Fibroblast of peridontal ligament (primary cell): ENCODE measurements at regions not wholly inside any gene's neighbourhood (a gene's known extent, or its start where the extent isn't known, plus 50 kb on each side); places are given as distances from the start of the nearest gene placed in this dataset.
"Not testable (repeated sequence)": the region's sequence is repeated elsewhere in the genome, so short reads cannot be mapped to it uniquely, and the experiment has no call there.

ENCODE experiments used
- DNase-seq: peaks from one replicate; pipeline ENCODE4 v3.0.0-alpha.2; 2010; ENCODE audit errors: extremely low read depth

DNA sequence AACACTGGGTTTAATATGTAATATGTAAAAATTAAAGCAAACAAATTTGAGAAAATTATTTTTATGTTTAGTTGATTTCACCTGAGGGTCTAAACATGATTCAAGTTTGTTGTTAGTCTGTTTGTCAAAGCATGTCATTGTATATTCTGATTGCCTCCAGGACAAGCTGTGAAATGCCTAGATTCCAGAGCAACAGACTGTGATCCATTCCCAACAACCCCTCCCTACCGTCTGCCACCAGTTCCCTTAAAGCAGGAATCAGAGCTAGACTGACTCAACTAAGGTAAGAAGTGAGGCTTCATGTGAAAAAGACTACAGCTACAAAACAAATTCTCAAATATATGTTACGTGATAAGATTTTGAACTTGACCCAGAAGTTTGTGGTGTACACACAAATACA is 304.2 kb downstream of the RAB38 start:
- no peak for DNase-seq

DNA sequence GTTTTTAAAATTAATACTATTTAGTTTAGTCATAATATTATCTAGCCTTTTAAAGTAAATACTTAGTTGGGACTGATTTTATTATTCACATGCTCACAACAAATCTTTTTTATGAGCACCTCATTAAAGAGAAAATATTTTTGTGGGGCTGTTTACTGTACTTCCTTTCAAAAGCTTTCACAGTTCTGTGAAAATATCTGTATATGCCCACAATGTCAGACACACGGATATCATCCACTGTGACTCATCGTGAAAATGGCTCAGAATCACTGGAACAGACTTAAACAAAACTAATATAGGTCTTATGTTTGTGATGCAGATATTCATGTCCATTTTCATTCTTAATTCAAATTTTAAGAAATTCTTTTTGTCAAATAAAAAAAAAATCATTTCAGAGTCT is 305.2 kb downstream of the RAB38 start:
- DNase-seq, result no peak

DNA sequence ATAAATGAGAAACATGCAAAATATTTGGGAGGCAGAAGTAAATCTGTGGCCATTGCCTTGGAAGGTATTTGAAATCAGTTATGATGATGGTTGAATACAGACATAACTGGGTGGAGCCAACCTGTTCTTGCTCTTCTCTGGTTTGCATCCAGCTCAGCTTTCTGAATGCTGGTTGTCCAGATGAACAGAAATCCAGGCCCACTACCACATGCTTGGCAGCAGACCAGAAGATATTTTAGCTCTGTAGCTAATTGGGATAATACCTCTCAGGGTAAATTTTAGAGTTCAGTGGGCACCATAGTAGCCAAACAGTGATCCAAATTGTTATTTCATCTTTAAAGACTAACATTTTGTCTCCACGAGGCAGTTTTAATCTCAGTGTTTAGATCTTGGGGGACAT is 308.3 kb downstream of the RAB38 start:
- DNase-seq, result no peak

DNA sequence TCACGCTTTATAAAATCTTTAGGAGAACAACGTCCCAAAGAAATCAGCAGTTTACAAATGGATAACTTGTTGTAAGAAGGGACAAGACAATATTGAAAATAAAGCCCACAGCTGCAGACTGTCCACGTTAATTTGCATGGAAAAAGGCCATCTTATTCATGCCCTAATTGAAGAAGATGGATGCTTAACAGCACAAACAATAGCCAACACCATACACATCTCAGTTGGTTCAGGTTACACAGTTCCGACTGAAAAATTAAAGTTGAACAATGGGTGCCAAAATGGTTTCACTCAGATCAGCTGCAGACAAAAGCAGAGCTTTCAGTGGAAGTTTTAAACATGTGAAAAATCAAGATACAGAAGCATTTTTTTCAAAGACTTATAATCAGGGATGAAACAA is 314.2 kb downstream of the RAB38 start:
- no peak for DNase-seq

DNA sequence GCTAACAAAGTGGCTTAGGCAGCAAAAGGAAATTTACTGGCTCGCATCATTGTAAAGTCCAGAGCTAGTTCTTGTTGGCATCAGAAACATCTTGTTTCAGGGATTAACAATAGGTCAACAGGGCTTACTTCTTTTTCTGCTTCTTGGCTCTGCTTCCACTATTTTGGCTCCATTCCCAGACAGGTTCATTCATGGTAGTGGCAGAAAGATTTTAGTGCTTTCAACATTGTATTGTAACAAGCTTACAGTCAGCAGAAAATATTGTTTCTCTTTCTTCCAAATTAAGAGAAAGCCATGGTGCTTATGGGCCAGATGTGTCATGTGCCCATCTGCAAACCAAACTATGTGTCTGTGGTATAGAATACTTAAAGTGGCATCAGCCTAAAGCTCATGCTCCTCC is 315.6 kb downstream of the RAB38 start:
- DNase-seq, result no peak

DNA sequence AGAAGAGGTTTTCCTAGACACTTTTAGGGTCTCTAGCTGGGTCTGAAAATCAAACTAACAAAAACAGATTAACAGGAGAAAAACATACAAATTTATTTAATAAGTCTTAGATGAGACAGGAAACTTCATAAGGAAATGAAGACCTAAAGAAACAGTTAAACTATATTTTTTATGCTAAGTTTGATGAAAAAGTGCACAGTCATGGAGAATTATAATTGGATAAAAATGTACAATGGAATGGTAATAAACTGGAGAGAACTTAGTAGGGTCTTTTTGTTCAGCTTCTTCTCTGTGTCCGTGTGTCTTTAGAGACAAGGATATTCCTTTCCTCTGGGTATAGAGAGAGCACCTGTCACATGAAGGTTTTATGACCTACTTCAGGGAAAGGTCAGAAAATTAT is 323.4 kb downstream of the RAB38 start:
- no peak for DNase-seq

DNA sequence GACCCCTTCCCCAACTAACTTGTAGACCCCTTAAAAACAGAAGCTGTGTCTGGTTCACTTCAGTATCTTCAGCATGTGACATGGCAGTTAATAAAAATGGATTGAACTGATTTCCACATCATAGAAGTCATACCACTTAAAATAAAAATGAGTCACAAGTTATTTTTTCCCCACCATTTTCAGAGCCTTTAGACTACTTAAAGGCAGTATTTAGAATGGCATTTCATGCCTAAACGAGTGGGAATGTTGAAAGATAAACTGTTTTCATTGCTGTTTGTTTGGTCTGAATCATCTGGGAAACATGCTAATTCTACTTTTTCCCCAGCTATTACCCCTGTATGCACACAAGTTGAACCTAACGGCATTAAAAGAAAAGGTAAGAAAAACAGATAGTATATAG is 324.0 kb downstream of the RAB38 start:
- DNase-seq, result peak; percentile 14

DNA sequence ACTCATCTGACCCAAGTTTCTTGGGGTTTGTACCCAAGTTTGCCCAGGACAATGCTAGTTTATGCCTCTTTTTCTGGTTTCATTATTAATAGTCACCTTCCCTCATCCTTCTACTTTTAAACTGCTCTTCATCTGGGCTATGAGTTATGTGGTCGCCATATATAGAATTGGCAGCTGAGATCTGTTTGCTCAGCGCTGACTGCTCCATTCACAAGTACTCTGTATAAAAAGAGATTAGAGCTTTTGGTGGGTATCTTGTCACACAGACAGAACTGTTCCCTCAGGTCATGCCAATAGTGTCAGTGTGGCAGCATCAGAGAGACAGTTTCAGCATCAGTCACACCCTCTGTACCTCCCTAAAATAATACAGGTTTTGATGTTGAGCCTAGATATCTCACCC is 326.0 kb downstream of the RAB38 start:
- DNase-seq, result no peak

DNA sequence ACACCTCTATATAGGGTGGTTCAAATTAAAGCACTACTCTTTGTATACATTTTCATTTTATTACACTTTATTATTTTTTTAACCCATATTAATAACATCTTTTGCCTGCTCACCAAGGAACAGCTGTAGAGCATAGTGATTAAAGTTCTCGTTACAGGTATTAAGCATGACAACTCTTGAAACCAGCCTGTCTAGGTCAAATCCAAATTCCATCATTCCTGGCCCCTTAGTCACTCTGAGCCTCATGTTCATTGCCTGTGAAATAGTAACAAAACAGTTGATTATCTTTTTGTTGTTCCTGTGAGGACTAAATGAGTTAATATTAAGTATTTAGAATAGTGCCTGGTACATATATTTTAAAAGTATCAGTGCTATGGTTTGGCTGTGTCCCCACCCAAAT is 334.5 kb downstream of the RAB38 start:
- DNase-seq, result no peak

DNA sequence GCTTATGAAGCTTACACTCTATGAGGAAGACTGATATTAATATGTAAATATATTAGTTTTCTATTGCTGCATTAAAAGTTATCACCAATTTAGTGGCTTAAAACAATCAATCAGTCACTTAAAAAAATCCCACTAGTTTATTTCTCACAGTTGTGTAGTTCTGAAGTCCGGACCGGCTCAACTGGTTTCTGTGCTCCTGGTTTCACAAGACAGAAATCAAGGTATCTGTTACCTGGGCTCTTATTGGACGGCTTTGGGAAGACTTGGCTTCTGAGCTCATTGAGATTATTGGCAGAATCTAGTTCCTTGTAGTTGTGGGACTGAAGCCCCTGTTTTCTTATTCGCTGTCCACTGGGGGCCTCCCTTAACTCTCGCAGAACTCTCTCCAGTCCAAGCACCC is 343.0 kb downstream of the RAB38 start:
- DNase-seq, result no peak

DNA sequence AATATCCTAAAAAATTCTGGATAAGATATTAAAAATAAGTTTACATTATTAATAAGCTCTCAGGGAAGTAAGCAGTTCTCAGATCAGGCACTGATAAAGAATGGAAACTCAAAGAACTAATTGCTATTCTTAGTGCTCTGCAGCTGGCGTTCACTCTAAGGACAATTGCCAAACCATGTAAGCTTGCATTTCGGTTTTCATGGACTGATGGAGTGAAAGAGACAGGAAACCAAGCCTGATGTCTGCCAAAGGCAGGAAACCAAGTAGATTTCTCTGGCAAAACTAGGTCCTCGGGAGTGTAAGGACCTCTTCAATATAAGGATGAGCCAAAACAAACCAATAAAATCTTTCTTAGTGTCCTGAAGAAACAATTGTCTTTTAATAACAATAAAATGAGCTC is 355.2 kb downstream of the RAB38 start:
- DNase-seq, result no peak

DNA sequence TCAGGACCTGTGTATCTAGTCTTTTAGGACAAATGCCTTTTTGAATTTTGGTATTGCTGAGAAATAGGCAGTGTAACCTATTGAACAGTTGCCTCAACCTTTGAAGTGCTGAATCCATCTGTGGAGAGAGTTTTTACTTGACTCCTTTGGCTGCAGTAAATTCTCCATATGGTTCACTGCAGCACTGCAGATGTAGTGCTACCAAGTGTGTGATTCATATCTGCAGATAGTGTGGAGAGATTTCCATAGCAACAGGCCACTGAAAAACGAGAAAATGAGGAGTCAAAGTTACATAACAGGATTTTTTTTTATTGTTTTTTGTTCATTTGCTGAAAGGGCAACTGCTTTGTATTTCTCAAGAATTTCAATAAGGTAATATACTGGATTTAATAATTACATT is 356.1 kb downstream of the RAB38 start:
- DNase-seq, result no peak

DNA sequence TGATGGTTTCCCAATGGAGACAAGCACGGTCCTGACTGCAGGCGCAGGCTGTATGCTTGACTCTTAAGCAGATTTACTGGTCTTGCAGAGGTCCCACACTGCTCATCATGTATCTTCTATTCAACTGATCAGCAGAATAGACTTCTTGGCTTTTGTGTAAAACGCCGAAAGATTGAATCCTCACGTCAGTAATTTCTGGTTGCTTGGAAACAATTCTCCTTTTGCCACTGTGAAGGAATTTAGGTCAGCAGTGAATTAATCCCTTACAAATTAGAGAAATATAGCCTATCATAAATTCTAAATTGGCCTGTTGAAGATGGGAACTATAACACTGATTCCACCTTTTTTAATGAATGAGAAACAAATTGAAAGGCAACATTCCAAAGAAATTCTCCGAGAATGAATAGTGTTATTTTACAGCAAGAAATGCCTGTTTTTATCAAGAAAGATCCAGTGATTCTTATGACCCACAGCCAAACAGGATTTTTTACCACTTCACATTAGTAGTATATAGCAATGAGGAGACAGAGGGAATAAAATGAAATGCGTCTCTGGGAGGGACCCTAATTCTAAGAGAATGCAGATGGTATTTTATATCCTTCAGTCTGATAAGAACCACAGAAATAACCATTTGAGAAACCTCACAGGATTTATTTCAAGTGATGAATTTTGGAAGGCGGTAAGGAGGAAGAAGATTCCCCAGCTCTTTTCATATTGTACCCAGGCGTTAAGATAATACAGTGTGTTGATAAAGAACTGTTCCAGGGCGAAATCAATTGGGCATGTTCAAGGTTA is 362.5 kb downstream of the RAB38 start:
- DNase-seq, result no peak

DNA sequence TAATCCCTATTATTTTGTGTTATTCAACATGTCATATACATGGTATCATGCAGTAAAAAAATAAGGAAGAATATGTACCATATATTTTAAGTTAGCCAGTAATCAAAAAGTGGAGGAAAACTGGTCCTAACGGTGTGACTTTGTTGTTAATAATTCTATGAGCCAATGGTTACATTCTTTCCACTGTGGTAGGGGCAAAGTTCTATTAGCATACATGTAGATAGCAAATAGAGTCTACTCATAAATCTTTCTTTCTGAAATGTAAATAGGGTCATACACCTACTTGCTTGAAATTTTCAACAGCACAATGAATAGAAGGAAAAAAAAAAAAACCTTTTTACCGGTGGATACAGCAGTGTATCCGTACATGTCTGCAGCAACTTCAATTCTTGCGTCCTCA is 364.8 kb downstream of the RAB38 start:
- no peak for DNase-seq

DNA sequence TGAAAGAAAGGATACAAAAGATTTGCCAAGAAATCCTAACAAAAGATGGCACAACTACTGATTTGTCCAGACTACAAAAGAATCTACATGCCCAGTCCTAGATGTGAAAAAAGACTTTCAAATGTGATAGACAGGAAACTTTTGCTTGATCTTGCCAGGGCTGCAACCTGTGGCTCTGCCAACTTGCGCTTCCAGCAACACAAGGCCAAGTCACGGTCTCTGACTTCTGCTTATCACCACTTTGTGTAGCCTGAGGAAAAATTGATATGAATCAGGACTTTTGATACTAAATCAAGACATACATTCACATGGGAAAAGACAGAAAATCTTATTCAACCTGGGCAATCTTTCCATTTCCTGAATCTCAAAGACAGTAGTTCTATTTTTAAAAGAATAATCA is 366.0 kb downstream of the RAB38 start:
- DNase-seq, result no peak

DNA sequence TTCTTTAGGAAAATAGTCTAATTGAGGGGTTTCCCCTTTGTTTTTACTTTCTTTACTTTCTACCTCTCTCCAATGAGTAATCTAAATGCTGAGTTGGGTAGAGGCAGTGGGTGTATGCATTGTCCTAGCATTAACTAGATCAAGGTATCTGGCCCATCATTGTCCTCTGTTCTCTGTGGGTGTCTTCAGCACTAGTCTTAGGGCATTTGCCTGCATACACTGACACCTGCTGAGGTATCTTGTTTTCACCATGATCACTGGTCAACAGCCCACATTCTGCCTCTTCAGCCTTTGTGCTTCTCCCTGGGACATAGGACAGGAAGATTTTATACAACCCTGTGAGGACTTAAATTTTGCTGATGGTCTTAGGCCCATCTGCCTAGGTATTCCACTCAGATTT is 371.1 kb downstream of the RAB38 start:
- DNase-seq, result no peak

DNA sequence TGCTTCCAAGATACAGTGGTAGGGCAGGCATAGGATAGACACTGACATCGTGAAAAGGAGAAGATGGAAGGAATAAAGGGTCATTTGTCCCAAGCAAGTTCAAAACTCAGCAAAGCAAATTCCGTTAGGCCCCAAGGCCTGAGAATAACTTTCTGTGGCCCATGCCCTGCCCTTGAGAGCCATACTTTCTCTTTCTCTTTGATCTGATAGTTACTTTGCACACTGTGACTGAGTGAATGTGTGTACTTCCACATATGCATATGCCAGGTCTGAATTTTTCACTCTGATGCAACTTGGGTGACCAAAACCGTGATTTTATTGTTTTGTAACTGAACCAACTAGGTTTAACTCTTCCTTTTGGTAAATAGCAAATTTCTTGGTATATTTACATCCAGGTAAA is 371.5 kb downstream of the RAB38 start:
- DNase-seq, result no peak

DNA sequence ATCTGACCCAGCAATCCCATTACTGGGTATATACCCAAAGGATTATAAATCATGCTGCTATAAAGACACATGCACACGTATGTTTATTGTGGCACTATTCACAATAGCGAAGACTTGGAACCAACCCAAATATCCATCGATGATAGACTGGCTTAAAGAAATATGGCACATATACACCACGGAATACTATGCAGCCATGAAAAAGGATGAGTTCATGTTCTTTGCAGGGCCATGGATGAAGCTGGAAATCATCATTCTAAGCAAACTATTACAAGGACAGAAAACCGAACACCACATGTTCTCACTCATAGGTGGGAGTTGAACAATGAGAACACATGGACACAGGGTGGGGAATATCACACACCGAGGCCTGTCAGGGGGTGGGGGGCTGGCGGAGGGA is 390.4 kb downstream of the RAB38 start:
- DNase-seq, result not testable (repeated sequence)

DNA sequence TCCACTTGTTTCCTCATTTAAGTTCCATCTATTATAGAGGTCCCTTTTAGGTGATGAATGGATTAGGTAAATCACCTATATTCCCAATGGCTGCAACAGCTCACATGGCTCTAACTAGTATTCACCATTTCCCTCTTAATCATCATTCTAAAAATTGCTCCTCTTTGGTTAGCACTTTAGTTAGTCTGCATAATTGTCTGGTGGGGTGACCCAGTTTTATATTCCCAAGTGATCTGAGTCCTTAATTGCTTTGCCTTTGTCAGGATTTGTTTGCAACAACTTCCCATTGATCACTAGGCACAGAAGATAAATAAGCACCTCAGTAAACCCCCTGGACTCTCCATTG is 395.2 kb downstream of the RAB38 start:
- no peak for DNase-seq

DNA sequence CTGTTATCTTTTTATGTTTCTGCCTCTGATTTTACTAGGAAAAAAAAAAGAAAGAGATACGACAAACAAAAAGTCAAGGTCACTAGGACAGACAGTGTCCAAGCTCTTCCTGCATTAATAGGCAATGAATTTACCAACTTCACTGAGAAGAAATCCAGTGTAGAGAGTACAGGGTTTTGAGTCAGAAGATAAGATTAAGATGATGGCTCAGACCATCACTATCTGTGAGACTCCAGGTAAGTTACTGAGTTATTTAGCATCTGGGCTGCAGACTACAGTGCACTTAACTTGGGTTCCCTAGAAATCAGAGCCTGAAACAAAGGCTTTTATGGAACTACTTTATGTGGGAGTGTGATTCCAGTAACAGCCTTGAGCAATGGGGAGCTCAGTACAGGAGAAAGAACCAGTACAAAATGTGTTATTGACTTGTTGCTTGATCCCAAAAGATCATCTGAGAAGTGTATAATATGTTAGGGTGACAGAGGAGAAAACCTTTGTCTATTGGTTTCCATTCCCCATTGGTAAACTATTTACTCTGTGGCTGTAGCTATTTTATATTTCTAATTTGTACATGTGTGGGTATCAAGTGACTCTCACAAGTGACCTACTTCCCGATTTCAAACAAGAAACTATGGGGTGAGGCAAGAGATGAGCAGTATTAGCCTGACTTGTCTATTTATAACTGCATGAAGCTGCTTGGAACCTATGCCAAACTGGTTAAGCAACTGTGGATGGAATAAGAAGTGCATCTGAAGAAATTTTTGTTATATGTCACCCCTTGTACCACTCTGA is 395.8 kb downstream of the RAB38 start:
- no peak for DNase-seq

DNA sequence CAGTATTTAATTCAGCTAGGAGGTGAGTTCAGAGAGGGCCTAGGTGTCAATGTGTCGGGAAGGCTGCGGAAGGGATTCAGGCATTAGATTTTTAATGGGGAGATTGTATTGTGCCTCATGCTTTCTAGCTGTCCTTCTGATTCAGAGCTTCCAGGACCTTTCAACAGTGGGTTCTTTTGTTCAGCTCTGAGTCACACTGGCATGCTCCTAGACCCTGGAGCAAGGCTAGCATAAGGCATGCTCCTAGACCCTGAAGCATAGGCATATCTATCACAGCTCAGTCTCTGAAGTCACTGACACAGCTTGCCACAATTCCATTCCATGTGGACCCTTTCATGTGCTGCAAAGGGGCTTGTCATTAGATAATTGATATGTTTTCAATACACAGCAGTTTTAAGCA is 396.9 kb downstream of the RAB38 start:
- DNase-seq, result no peak

DNA sequence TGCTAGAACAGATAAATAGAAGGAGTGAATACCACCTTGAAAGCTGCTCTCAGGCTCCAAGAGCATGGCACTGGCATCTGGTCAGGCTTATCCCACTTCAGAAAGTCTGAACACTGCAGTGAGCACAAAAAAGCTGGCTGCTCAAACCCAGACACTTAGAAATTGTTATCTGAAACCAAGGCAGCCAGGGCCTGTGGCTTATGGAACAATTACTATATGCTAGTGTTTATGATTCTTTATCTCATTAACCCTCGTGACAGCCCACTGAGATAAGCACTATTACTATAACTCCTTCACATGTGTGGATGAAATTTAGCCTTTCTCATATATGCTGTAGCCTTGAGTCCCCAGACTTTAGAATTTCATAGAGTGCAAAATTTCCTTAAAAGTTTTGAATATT is 400.2 kb downstream of the RAB38 start:
- DNase-seq, result no peak

DNA sequence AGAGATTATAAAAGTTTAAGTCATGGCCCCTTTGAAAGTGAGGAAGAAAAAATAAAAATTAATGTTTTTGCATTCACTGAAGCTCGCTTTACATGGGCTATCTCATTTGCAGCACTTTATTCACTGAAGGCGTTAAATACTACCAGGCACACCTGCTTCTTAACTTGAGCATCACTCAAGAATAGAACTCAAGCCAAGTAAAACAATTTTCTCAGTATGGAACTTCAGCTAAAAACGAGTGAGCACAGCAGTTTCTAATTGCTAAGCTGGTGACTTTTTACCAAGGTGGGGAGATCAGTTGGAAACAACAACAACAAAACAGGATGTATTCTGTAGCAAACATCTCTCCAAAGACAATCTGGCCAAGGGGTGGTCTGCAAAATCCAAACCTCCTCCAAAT is 405.6 kb downstream of the RAB38 start:
- no peak for DNase-seq

DNA sequence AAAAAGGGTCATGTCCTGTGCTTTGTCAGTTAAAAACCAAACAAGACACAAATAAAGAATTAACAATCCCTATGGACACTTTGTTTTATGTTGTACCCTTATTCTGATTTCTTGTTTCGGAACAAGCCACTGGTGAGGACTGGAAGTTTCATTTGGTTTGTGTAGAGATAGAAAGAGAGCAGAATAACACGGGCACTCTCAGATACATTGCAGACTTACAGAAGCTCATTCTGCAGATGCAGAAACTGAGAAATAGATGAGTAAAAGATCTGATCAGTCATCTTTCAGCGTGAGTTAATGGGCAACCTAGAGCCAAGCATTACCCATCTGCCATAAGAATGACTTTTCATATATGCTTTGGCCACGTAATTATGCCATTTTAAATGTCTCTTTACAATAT is 407.6 kb downstream of the RAB38 start:
- DNase-seq, result no peak
